ENCODE measurements at regions not wholly inside any gene's neighbourhood (a gene's known extent, or its start where the extent isn't known, plus 50 kb on each side); places are given as distances from the start of the nearest gene placed in this dataset.

- TF ChIP-seq, protein P1, sequence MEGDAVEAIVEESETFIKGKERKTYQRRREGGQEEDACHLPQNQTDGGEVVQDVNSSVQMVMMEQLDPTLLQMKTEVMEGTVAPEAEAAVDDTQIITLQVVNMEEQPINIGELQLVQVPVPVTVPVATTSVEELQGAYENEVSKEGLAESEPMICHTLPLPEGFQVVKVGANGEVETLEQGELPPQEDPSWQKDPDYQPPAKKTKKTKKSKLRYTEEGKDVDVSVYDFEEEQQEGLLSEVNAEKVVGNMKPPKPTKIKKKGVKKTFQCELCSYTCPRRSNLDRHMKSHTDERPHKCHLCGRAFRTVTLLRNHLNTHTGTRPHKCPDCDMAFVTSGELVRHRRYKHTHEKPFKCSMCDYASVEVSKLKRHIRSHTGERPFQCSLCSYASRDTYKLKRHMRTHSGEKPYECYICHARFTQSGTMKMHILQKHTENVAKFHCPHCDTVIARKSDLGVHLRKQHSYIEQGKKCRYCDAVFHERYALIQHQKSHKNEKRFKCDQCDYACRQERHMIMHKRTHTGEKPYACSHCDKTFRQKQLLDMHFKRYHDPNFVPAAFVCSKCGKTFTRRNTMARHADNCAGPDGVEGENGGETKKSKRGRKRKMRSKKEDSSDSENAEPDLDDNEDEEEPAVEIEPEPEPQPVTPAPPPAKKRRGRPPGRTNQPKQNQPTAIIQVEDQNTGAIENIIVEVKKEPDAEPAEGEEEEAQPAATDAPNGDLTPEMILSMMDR (IDR thresholded peaks at IDR 0.05 in 2 of 3, conservative IDR thresholded peaks at IDR 0.05 in 1 of 3; ENCODE audit: borderline replicate concordance in 1 of 3, insufficient read depth in 1 of 3, low read depth in 2 of 3, low read length in 2 of 3) = no peak
- TF ChIP-seq SP1 (IDR thresholded peaks at IDR 0.05; ENCODE audit: low read depth) (no peak), EZH2 (IDR thresholded peaks at IDR 0.05) (no peak), JUND (IDR thresholded peaks at IDR 0.05) (no peak)
Measured at GRCh38 chr11:29231991-29232390, 784.8 kb downstream of the KCNA4 start.
